ENCODE measurements at regions not wholly inside any gene's neighbourhood (a gene's known extent, or its start where the extent isn't known, plus 50 kb on each side); places are given as distances from the start of the nearest gene placed in this dataset.

DNA sequence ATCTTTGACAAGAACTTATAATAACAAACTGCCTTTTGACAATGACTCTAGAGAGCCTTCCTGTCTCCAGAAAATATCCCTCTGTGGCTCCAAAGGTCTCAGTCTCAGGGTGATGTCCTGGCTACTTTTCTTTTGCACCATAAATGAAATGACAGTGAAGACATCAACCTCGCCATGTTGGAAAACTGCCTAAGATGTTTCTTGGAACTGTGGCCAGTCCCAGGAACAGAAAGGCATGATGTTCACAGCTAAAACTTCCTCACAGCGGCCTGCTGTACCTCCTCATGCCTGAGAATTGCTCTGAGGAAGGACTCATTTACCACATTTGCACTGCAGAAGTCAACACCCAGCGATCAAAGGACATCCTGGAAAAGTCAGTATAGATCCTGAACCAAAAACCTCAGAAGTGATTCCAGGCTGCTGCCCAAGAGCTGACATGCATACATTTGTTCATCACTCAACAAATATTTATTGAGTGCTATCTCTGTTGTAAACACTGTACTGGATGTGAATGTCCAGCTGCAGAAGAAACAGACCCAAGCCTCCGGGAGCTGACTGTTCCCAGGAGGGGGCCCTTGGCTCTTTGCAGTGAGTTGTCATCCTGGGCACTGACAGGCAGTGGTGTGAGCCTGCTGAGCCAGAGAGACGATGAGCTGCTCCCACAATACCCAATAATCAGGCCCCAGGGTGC, 64.3 kb upstream of the ACSL3 start:
- H3K4me3 ChIP-seq (ENCODE audit: low read length) = no peak overlapping the region
- DNase-seq (ENCODE audit: low read depth, low spot score) = no peak

- H3K4me3 ChIP-seq (ENCODE audit: low read length) = no peak overlapping the region
- DNase-seq (ENCODE audit: low read depth, low spot score) = peak; percentile 7
These were observed 63.6 kb upstream of the ACSL3 start for GRCh38 chr2:222797261-222797660.

- no peak for DNase-seq (ENCODE audit: low read depth, low spot score)
- no peak overlapping the region for H3K4me3 ChIP-seq (ENCODE audit: low read length)
These were observed 63.0 kb upstream of the ACSL3 start for GRCh38 chr2:222797871-222798270.

GRCh38 chr2:222798528-222798927, 62.3 kb upstream of the ACSL3 start:
- DNase-seq (ENCODE audit: low read depth, low spot score) = no peak
- no peak overlapping the region for H3K4me3 ChIP-seq (ENCODE audit: low read length)

DNA sequence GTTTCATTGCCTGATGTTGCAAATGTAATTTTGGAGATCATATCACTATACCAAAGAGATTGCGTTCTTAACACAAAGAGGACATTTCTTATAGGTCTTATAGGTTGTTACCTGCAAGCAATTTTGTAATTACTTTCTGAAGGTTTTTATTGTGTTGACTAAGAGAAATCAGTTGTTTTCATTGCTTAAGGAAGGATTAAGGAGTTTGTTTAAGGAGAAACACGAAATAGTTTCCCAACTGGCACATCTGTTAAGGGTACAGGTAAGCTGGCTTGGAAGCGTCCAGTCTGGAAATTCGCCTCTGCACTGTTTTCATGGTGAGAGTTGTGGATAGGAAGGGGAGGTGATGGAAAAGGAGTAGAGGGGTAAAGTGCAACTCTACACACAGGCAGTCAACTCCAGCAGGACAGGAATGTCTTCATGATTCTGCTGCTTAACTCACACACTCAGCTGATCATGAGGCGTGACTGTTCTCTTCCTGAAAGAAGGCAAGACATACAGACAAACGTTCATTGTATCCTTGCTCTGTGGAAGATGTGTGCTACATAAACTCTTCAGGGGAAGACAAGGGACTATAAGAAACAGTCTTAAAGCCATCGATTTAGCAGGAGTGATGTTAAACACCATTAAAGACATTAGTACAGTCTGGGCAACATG, 61.4 kb upstream of the ACSL3 start:
- DNase-seq (ENCODE audit: low read depth, low spot score) = no peak
- no peak overlapping the region for H3K4me3 ChIP-seq (ENCODE audit: low read length)

DNA sequence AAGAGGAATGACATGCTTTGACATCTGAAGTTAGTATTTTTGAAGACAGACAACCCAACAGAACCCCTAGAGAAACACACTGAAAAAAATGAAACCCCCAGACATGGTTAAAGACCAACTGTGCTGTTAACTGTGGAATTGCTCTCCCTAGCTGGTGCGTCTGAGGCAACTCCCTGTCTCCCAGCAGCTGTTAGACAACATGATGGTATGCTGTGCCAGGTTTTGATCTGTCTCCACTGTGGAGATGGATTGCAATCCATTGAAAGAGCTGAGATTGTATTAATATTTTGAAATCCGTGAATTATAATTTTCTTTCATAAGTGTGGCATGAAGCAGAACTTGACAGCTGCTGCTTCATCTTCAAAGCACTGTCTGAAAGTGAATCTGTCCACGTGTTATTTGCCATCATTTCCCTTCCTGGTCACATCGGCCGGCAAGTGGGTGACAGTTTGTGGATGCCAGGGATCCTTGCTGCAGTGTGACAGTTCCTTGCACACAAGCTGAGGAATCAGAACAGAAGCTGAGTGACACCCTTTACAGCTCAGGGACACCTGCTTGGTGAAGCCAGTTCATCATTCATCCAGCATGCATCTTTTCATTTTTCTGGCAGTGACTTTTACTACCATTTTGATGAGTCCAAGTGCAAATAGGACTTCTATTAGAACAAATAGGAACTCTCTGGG, 58.2 kb upstream of the ACSL3 start:
- H3K4me3 ChIP-seq (ENCODE audit: low read length) = no peak overlapping the region
- no peak for DNase-seq (ENCODE audit: low read depth, low spot score)

GRCh38 chr2:222804351-222804750, 56.5 kb upstream of the ACSL3 start:
- no peak for DNase-seq (ENCODE audit: low read depth, low spot score)
- H3K4me3 ChIP-seq (ENCODE audit: low read length) = no peak overlapping the region

GRCh38 chr2:222805591-222806304, 55.1 kb upstream of the ACSL3 start:
- no peak for DNase-seq (ENCODE audit: low read depth, low spot score)
- H3K4me3 ChIP-seq (ENCODE audit: low read length) = no peak overlapping the region

GRCh38 chr2:222806526-222807137, 54.2 kb upstream of the ACSL3 start:
- DNase-seq (ENCODE audit: low read depth, low spot score) = no peak
- no peak overlapping the region for H3K4me3 ChIP-seq (ENCODE audit: low read length)

GRCh38 chr2:222807431-222807830, 53.4 kb upstream of the ACSL3 start:
- DNase-seq (ENCODE audit: low read depth, low spot score) = no peak
- no peak overlapping the region for H3K4me3 ChIP-seq (ENCODE audit: low read length)

DNA sequence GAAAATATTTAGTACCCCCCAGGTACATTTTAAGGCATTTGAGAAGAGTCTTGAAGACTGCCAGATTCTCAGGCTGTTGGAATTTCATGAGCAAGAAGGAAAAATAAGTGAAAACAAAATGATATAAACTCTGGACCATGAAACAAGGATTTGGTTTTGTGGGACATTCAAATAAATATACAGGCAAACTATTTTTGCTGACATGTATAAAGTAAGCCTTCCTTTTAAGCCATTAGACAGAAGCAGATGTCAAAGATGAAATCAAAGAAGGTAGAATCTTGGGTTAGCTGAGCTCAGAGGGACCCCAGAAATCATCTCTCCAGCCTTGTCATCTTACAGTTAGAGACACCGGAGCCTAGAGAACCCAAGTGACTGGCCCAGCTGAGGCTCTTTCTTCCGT, 51.3 kb upstream of the ACSL3 start:
- DNase-seq (ENCODE audit: low read depth, low spot score) = no peak
- no peak overlapping the region for H3K4me3 ChIP-seq (ENCODE audit: low read length)

- no peak overlapping the region for H3K4me3 ChIP-seq (ENCODE audit: low read length)
- no peak for DNase-seq (ENCODE audit: low read depth, low spot score)
These were observed 50.8 kb upstream of the ACSL3 start for GRCh38 chr2:222810044-222810443.

Data from Jurkat, Clone E6-1 (cell line).